ENCODE measurements at regions not wholly inside any gene's neighbourhood (a gene's known extent, or its start where the extent isn't known, plus 50 kb on each side); places are given as distances from the start of the nearest gene placed in this dataset.
"Not testable (repeated sequence)": the region's sequence is repeated elsewhere in the genome, so short reads cannot be mapped to it uniquely, and the experiment has no call there.

DNA sequence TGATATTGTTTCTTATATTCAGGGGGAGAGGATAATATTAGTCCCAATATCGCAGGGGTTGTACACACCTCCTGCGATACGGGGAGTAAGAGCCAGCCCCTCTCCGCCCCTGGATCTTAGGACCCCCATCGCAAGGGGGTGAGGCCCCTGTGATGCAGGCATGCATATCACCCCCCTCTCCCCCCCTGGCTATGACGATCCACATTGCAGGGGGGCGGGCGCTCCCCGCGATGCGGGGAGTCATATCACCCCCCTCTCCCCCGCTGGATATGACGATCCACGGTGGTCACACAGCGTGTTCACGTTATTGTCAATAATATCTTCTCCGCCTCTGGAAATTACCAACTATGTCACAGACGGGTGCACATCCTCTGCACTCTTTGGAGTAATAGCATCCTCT is 420.7 kb downstream of the DIRAS2 start:
- not testable (repeated sequence) for DNase-seq (ENCODE audit: low read depth)

DNA sequence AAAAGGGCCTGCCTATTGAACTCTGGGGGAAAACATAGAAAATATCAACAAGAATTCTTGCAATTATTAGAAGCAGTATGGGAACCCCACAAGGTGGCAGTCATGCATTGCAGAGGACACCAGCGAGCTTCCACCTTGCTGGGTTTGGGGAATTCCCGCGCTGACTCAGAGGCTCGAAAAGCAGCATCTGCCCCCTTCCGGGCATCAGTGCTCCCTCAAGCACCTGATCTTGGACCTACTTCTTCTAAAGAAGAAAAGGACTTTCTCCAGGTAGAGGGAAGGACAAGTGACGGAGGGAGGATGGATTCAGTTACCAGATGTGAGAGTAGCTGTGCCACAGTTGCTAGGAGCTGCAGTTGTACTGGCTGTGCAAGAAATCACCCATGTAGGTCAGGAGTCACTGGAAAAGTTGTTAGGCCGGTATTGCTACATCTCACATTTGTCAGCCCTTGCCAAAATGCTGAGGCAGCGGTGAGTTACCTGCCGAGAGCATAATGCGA is 415.7 kb downstream of the DIRAS2 start:
- DNase-seq (ENCODE audit: low read depth): peak; percentile 17

DNA sequence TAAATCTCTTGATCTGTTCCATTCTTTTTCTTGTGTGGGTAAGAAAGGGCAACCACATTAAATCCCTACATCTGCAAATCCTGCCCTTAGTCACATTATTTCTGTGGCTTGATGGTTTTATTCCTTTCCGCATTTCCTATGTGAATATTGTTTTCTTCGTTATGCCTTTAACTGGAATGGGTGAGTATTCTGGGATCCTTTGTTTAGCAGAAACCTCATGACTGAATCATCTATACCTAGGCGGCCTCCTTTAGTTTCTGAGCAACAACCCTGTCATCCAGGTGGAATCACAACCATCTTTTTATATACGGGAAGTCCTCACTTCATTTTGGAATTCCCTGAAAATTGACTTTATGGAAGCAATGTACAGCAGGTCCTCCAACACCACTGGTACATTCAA is 409.5 kb downstream of the DIRAS2 start:
- DNase-seq (ENCODE audit: low read depth): not testable (repeated sequence)

DNA sequence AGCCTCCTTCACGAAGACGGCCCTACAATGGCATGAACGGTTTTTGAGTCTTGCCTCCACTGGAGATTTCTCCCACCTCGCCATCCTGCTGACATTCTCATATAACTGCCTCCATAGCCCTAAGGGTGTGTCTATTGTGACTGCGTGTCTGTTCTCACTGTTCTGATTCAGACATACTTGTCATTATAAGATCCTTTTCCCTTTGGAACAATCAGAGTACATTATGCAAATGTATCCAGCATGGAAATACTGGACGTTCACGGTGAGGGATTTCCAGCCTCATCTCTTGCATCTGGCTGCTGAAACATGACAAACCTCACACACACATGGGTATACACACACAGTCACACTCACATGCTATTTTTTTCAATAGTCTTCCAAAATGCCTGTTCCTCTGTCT is 402.1 kb downstream of the DIRAS2 start:
- no peak for DNase-seq (ENCODE audit: low read depth)

DNA sequence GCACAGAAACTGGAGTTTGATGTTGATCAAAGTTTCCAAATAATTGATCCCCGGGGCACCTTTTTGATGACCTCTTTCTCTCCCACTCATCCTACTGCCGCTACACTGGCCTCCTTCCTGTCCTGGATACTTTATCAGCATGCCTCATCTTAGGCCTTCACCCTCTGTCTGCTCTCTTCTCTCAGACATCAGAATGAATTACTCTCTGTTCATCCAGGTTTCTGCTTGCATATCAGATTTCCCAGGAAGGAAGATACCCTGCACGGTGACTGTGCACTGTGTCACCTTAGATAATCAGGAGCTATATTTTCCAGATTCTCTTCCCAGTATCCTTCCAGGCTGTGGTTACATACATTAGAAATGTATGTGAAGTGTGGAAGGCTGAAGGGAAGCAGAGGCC is 397.0 kb downstream of the DIRAS2 start:
- no peak for DNase-seq (ENCODE audit: low read depth)

DNA sequence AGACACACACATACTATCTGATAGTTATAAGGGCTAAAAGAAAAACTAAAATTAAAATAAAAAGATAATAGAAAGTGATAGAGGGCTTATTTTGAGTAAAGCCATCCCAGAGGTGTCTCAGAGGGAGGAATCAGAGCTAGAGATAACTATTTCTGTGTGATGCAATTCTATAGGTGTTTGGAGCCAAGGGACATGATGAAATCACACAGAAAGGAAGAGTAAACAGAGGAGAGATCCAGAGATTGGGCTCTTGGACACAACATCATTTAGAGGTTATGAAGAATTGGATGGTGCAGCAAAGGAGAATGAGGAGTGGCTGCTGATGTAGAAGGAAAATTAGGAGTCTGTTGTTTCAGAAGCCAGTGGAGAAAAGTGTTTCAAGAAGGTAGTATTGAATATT is 393.5 kb downstream of the DIRAS2 start:
- DNase-seq (ENCODE audit: low read depth): no peak

DNA sequence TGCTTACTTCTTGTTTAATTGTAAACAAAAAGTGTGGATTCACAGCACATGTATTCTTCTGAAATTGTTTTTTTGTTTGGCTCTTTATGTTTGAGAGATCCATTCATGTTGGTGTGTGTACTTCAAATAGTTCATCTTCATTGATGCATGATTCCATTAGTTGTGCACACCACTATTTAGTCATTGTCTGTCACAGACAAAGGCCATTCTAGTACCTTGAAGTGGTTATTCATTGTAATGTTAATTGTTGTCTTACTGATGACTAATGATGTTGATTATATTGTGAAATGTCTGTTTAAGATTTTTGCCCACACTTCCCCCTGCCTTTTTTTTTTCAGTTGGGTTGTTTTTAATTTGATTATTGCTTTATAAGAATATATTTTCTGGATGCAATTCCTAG is 391.3 kb downstream of the DIRAS2 start:
- DNase-seq (ENCODE audit: low read depth): no peak

DNA sequence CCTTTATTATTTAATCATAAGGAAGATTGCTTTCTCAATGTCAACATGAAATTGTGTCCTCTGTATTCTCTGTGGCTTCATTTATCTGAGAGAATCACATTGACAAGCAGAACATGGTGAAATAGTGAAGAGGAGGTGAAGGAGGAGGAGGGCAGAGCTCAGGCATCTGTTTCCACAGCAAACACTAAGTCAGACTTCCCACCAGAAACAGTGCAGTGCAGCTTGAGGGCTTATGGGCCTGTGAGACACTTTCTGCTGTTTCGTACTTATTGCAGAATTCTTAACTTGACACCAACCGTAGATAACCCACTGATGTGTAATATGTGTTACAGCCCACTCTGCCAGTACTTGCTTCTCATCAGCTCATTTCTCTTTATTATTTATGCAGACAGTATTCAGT is 386.3 kb downstream of the DIRAS2 start:
- no peak for DNase-seq (ENCODE audit: low read depth)

DNA sequence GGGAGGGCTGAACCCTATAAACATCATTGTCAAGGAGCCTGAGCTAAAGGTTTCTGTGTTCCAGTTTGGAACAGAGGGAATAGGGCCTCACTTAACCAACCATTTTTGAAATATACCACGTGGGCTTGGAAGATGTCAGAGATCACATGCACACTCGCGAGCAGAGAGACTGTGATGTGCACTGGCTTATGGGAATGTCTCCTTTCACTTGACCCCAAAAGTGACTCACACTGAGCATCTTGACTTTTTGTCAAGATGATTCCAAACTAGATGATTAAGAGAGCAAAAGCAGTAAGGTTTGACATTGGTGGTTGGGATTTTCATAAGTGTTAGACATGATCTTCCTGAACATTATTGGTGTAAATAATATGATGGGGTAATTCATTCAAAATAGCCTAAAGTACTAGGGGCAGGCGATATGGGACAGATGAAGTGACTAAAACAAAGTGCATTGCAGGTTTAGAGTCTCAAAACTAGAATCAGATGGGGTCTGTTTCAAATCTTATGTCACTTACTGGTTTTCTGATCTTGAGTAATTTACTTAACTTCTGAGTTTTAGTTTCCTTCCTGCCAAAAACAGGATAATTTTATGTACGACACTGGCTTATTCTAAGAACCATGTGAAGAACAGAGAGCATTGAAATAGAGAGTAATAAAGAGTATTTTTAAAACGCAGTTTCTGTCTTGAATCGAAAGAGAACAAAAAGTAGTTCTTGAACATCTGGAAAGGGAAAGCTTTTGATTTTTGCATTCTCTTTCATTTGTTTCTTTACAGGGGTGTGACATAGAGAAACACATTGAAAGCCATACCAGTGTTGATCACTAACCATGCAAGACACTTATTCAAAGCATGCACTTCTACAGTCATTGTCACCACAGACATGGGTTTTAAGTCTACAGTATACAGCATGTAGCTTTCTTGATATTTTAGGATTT is 383.0 kb downstream of the DIRAS2 start:
- DNase-seq (ENCODE audit: low read depth): no peak

DNA sequence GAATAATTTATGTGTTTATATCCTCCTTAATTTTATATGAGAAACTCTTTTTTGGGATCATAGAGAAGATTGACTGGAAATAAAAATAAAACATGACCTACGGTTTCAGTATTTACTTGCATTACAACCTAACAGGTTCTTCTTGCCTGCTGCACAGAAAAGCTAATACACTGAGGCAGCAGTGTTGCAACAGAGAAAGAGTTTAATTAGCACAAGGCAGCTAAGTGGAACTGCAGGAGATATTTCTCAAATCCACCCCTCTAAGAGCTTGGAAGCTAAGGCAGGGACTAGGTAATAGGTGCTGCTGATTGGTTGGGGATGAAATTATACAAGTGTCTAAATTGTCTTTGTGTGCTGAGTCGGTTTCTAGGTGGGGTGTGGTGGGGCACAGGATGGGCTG is 380.9 kb downstream of the DIRAS2 start:
- DNase-seq (ENCODE audit: low read depth): no peak

DNA sequence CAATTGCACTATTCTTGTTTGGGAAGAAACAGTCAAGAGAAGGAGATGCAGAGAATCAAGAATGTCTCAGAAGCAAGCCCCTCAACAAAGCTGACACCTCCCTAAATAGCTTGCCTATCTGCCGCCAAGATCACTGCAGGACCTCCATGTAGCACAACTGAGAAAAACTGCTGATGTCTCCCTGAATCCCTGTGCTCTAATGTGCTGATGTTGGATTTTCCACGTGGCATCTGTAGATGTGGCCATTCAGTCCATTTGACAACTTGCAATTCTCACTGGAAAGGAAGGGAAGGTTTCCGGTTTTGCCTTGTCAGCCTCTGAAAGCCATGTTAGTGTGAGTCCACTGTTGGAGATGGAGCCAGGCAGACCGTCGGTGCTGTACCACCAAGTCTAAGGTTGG is 374.0 kb downstream of the DIRAS2 start:
- DNase-seq (ENCODE audit: low read depth): no peak

DNA sequence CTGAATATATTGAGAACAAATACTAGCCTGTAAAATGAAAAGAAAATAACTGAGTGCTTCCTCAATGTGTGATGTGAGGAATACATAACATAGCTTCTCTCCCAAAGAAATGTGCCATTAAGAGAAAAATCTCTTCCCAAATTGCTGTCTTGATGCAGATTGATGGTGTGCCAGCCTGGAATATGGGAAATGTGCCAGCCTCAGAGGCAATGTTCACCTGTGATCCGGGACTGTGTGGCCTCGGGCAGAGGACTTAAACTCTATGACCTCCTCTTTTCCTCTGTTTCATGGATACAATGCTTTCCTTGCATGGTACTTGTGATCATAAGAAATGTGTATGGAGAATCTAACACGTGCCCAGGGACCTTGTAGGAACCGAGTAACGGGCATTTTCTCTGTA is 370.9 kb downstream of the DIRAS2 start:
- no peak for DNase-seq (ENCODE audit: low read depth)

DNA sequence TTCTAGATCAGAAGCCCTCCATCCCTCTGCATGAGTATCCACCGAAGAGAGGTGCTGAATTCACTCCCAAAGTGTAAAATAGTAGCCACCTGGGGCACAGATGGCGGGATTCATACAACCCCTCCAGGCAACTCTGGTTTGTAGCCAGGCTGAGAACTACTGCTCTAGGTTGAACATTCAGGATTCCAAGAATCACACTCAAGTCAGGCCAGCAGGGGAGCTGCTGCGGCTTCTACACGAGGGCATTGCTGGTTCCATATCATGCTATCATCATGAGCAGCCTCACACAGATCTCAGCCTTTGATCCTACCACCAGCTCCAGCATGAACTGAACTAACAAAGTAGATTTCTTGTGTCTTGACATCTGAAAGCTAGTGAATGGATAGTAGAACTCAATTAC is 367.9 kb downstream of the DIRAS2 start:
- DNase-seq (ENCODE audit: low read depth): no peak

DNA sequence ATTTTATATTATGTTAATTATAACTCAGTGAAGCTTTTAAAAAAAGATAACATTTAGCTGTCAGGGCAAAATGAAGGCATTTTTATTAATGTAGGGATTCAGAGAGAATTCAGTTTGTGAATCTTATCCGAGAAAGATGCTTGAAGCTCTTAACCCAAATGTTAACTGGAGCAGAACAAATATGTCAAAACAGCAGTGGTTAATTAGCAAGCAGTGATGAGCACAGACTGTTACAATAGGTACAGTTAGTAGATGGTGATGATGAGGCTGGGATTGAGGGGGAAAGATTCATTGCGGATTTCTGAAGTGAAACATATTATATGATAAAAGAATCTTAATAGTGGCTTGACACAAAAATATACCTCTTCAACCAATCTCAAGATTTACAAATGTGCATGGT is 356.7 kb downstream of the DIRAS2 start:
- DNase-seq (ENCODE audit: low read depth): no peak

DNA sequence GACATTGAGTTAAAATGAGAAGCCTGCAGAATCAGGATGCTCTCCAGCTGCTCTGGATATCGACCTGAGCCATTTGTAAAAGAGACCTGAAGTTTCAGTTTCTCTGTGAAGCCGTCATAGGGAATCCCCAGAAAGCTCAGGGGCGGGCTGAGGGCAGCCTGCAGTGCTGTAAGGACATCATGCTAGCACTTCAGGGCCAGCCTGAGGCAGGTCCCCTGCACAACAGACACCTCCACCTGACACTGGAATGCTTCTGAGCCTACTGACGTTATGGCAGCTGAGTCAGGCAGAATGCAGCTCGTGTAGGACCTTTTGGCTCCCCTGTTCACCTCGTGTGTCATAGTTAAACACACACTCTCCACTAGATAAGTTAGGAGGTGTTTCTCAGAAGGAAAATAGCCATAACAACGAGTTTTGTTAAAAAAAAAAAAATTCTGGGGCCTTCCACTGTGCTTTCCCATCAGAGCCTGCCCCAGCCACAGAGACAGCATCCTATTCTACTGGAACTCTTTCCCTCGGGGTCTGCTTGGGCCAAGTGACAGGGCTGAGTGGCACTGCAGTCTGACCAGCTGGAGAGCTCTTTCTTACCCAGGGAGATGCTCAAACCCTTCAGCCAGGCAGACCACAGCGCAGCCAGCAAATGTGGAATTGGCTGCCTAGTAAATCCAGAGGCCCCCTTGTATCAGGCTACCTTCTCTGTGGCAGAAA is 354.9 kb downstream of the DIRAS2 start:
- DNase-seq (ENCODE audit: low read depth): no peak

DNA sequence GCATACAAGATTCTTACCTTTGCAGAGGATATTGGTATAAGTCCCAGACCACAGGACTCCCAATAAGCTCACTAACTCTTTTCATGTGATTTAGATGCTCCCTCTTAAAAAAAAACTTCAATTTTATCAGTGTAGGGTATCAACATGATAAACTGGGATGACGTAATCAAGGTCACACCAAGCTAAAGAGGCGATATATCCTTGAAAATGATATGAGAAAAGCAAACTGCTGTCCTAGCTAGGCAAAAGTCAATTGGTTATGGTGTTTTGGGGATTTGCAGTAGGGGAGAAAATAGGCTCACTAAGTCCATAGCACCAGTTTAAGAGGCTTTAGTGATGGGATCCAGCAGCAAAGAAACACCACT is 354.4 kb downstream of the DIRAS2 start:
- no peak for DNase-seq (ENCODE audit: low read depth)

DNA sequence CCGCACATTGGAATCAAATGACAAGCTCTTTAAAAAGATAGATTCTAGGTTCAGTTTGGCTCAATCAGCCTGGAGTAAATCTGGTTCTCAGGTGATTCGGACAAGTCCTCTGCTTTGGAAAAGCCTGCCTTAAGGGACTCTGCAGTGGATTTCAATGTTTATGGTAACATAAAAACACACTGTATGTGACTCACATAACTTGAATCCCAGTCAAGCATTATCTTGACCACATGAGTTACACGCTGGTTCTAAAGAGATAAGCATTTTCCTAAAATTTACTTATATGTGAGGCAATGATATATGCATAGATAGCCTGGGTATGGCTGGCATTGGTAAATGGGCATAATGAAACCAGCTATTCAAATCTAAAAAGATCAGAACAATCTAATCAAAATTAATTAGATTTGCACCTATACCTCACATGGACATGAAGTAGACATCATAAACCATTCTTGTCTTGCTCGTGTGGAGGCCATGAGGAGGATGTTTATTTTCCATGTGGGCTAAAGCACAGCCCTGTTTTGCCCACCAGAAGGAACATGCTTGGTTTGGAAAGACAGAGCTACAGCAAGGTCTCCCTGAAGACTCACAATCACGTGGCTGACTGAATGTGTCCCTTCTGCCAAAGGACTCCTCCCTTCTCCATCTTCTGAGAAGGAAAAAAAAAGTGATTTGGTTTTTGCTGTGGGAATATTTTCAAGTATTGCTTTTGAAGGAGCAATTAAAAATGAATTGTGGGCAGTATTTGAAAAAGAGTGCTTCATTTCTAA is 351.7 kb downstream of the DIRAS2 start:
- DNase-seq (ENCODE audit: low read depth): no peak

DNA sequence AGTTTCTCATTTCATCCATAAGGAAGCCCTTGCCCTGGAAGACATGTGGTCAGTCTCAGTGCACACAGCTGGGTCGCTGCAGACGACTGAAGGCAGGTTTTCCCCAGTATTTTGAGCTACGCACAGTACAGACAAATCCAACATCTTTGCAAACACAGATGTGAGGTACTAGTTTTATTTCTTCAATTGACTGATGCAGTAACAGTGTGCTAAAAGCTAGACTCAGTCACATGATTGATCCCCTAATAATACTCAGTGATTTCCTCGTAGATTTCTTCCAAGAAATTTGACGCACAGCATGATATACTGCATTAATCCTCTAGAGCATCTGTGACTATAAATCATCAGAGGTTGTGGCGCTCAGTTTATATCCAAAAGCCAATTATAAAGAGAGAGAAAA is 346.1 kb downstream of the DIRAS2 start:
- no peak for DNase-seq (ENCODE audit: low read depth)

DNA sequence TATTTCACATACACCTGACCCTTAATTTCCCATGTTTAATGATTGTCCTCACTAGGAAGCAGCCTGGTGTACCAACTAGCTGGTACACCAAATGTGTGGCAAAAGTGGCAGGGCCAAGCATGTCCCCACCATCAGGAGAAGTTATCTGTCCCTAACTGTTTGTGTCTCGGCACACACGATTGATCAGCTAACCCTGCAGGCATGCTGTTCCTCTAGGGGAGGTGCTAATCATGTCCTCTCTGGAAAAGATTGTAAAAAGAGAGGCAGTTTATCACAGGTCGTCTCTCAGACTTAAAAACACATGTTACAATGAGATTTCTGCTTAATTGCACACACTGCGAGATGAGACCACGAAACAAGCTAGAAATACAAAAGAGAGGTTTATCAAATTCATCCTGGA is 342.7 kb downstream of the DIRAS2 start:
- no peak for DNase-seq (ENCODE audit: low read depth)

DNA sequence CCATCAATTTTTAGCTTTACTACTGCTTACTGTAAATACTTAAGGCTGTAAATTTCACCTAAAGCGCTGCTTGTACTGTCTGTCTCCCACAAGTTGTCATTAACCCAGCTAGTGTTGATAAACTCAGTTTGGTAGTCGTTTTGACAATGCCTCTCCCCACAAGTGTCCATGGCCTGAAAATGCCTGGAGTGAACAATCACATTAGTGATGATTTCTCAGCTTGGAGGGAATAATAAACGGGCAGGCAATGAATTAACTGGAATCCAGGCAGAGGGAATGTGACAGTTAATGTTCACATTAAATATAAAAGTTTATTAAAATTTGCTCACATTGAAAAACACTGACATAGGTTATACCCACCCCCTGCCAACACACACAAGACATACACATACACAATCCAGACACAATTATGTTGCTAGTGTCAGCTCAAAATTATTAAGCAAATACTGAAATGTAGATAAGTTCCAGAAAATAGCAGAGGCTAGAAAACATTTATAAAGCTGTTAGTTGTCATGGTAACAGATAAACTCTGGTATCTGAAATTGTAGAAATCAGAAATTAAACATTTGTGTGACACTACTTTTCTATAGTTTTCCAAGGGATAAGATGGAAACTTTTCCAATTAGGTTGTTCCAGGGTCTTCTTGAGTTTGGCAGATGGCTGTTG is 341.9 kb downstream of the DIRAS2 start:
- DNase-seq (ENCODE audit: low read depth): no peak

DNA sequence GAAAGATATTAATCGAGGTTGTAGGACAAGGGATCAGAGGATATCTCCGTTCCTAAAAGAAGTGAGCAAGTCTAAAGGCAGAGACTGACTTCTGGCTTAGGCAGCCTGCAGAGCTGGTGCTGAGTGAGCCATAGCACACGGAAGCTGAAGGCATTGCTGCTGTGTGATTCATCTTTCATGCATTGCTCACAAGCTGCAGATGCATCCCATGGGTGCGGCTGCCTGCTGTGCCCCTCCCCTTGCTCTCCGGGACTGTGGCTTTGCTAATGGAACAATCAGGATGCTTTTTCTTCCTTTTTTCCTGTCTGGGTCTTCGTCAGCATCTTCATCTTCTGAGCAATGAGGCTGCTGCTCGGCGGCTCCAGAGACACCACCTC is 341.4 kb downstream of the DIRAS2 start:
- no peak for DNase-seq (ENCODE audit: low read depth)

DNA sequence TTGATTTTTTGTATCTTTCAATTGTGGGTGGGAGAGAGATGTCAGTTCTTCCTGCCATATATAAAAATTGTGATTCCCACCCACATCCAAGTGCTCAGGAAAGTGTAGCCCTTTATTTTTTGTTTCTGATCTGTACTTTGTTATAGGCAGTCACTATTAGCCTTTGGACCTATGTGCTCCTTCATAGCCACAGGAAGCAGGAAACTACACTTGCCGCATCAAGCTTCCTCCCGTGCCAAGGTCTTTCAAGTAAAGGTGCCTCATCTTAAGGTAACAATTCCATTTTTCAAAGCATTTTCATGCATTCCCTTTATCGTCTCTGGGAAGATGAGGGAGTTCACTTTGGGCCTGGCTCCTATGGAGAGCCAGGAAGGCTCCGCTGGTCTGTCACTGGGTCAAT is 339.0 kb downstream of the DIRAS2 start:
- no peak for DNase-seq (ENCODE audit: low read depth)
